MV-4-11 (cell line): ENCODE measurements at regions not wholly inside any gene's neighbourhood (a gene's known extent, or its start where the extent isn't known, plus 50 kb on each side); places are given as distances from the start of the nearest gene placed in this dataset.
"Not testable (repeated sequence)": the region's sequence is repeated elsewhere in the genome, so short reads cannot be mapped to it uniquely, and the experiment has no call there.

ENCODE experiments used
- DNase-seq: peaks from one replicate; lab custom pipeline; 2025; lab: John Stamatoyannopoulos, UW

GRCh38 chr2:76697439-76697838 lies 824.7 kb downstream of the LRRTM4 start:
- not testable (repeated sequence) for DNase-seq

- DNase-seq: no peak
Measured at GRCh38 chr2:76692908-76693307, 829.3 kb downstream of the LRRTM4 start.

GRCh38 chr2:76688732-76689131 lies 833.4 kb downstream of the LRRTM4 start:
- DNase-seq: no peak

- DNase-seq: no peak
Measured at GRCh38 chr2:76687923-76688322, 834.3 kb downstream of the LRRTM4 start.

- no peak for DNase-seq
Measured at GRCh38 chr2:76684756-76685155, 837.4 kb downstream of the LRRTM4 start.

GRCh38 chr2:76679025-76679396 lies 843.2 kb downstream of the LRRTM4 start:
- DNase-seq: no peak

- no peak for DNase-seq
Measured at GRCh38 chr2:76678383-76679024, 843.7 kb downstream of the LRRTM4 start.

- no peak for DNase-seq
Measured at GRCh38 chr2:76675212-76675611, 847.0 kb downstream of the LRRTM4 start.

- DNase-seq: no peak
Measured at GRCh38 chr2:76672798-76673197, 849.4 kb downstream of the LRRTM4 start.

- DNase-seq: no peak
Measured at GRCh38 chr2:76669966-76670465, 852.2 kb downstream of the LRRTM4 start.

- no peak for DNase-seq
Measured at GRCh38 chr2:76668279-76668678, 853.9 kb downstream of the LRRTM4 start.

- no peak for DNase-seq
Measured at GRCh38 chr2:76667821-76668271, 854.3 kb downstream of the LRRTM4 start.

GRCh38 chr2:76642129-76642528 lies 880.0 kb downstream of the LRRTM4 start:
- no peak for DNase-seq

GRCh38 chr2:76641506-76641905 lies 880.7 kb downstream of the LRRTM4 start:
- DNase-seq: no peak

- DNase-seq: no peak
Measured at GRCh38 chr2:76640905-76641304, 881.3 kb downstream of the LRRTM4 start.

- DNase-seq: no peak
Measured at GRCh38 chr2:76639171-76639680, 883.0 kb downstream of the LRRTM4 start.

GRCh38 chr2:76633276-76633921 lies 888.8 kb downstream of the LRRTM4 start:
- DNase-seq: no peak

- no peak for DNase-seq
Measured at GRCh38 chr2:76625101-76625500, 897.1 kb downstream of the LRRTM4 start.

GRCh38 chr2:76613330-76613729 lies 902.6 kb upstream of the GCFC2 start:
- no peak for DNase-seq

- DNase-seq: no peak
Measured at GRCh38 chr2:76612764-76613163, 902.0 kb upstream of the GCFC2 start.

- no peak for DNase-seq
Measured at GRCh38 chr2:76610451-76610850, 899.7 kb upstream of the GCFC2 start.

- peak; percentile 79 for DNase-seq
Measured at GRCh38 chr2:76599732-76600368, 889.1 kb upstream of the GCFC2 start.

GRCh38 chr2:76584474-76584873 lies 873.8 kb upstream of the GCFC2 start:
- no peak for DNase-seq
